GM13977 (cell line): ENCODE measurements at regions not wholly inside any gene's neighbourhood (a gene's known extent, or its start where the extent isn't known, plus 50 kb on each side); places are given as distances from the start of the nearest gene placed in this dataset.

Experiments
- DNase-seq: peaks from one replicate; pipeline ENCODE4 v3.0.0; 2012; ENCODE audit warnings: low spot score
- CTCF ChIP-seq: IDR thresholded peaks from 2 replicates; pipeline ENCODE4 v1.5.1; 2012; ENCODE audit warnings: mild to moderate bottlenecking, control low read depth; ENCODE audit not compliant: insufficient read depth; ENCODE audit errors: extremely low read depth, missing control alignments
- in situ Hi-C: fragments of 300-500 bp; cut with MboI; formaldehyde crosslinking; loops from one replicate; pipeline ENCODE4 v1.12.0; 2022; ENCODE audit warnings: low sequenced_read_pairs, low pct_unique_long_range_greater_than_20kb, mixed read lengths, inconsistent platforms; ENCODE audit not compliant: unreplicated experiment

- in situ Hi-C loops: no loop called here
- TF ChIP-seq CTCF: no peak
- no peak for DNase-seq
These were observed 258.9 kb upstream of the APCDD1 start for GRCh38 chr18:10195529-10195928.

- DNase-seq: no peak
- TF ChIP-seq CTCF: no peak
- in situ Hi-C loops: no loop called here
These were observed 257.3 kb upstream of the APCDD1 start for GRCh38 chr18:10197097-10197496.

- no peak for DNase-seq
- TF ChIP-seq CTCF: no peak
- in situ Hi-C loops: no loop called here
These were observed 253.2 kb upstream of the APCDD1 start for GRCh38 chr18:10201226-10201625.

GRCh38 chr18:10201659-10202058, 252.8 kb upstream of the APCDD1 start:
- DNase-seq: no peak
- in situ Hi-C loops: no loop called here
- no peak for TF ChIP-seq CTCF

- TF ChIP-seq CTCF: no peak
- no peak for DNase-seq
- in situ Hi-C loops: no loop called here
These were observed 251.6 kb upstream of the APCDD1 start for GRCh38 chr18:10202845-10203321.

- no peak for TF ChIP-seq CTCF
- in situ Hi-C loops: no loop called here
- no peak for DNase-seq
These were observed 249.3 kb upstream of the APCDD1 start for GRCh38 chr18:10205151-10205550.
